GM23338 (cell line): ENCODE measurements at regions not wholly inside any gene's neighbourhood (a gene's known extent, or its start where the extent isn't known, plus 50 kb on each side); places are given as distances from the start of the nearest gene placed in this dataset.

Experiments
- CREB1 ChIP-seq: fragments of 250-450 bp; sonication (Bioruptor Pico); IDR thresholded peaks from 2 replicates; pipeline ENCODE4 v1.5.0; 2020; ENCODE audit warnings: low read depth, mild to moderate bottlenecking, moderate library complexity
- EZH2 ChIP-seq: fragments of 200-600 bp; sonication (generic); IDR thresholded peaks from one replicate; pipeline ENCODE4 v1.8.0; 2017; ENCODE audit warnings: antibody characterized with exemption, mild to moderate bottlenecking, low read depth; ENCODE audit not compliant: unreplicated experiment
- EZH2phosphoT487 ChIP-seq: fragments of 200-600 bp; sonication (generic); IDR thresholded peaks from one replicate; pipeline ENCODE4 v1.8.1; 2018; ENCODE audit warnings: antibody characterized with exemption; ENCODE audit not compliant: unreplicated experiment
- POLR2AphosphoS5 ChIP-seq: IDR thresholded peaks from 2 replicates; pipeline ENCODE4 v1.6.1; 2016; ENCODE audit warnings: antibody characterized with exemption, low read depth
- ZNF331 ChIP-seq: fragments of 250-450 bp; sonication (Bioruptor Pico); IDR thresholded peaks from 2 replicates; pipeline ENCODE4 v1.5.0; 2020; ENCODE audit warnings: low read depth, mild to moderate bottlenecking, moderate library complexity
- TF ChIP-seq, protein P1 (sequence below): fragments of 250-450 bp; sonication (Bioruptor Pico); IDR thresholded peaks from 2 replicates; pipeline ENCODE4 v1.5.0; 2020; ENCODE audit warnings: mild to moderate bottlenecking, moderate library complexity
- TF ChIP-seq, protein P2 (sequence below): IDR thresholded peaks from 2 replicates; pipeline ENCODE4 v1.6.1; 2016; ENCODE audit warnings: antibody characterized with exemption
- TF ChIP-seq, protein P3 (sequence below), 2 experiments: fragments of 200-600 bp in 1 of 2; sonication (generic) in 1 of 2; conservative IDR thresholded peaks; 2 replicates each; pipeline versions ENCODE4 v1.5.1 to v1.6.1; 2016 to 2017; ENCODE audit warnings: antibody characterized with exemption in 2 of 2, low read depth in 2 of 2, mild to moderate bottlenecking in 2 of 2, moderate library complexity in 1 of 2
- TF ChIP-seq, protein P4 (sequence below): IDR thresholded peaks from one replicate; pipeline ENCODE4 v1.6.1; 2018; ENCODE audit warnings: antibody characterized with exemption; ENCODE audit not compliant: unreplicated experiment

DNA sequence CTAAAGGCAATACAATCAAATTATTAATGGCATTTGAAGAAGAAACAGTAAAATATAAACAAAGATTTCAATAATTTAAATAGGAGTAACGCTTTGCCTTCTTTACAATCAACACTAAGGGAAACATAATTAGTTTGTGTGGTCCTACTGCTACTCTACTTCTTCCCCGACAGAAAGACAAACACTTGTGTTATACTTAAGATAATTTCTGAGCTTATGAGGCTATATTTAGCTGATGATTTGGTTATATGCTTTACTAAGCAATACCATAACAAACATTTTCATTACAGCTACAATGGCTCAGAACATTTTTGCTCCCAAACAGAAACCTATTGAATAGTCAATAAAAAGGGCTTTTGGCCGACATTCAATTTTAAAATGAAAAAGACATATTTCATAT lies 1217.2 kb upstream of the GJE1 start (continued):
- TF ChIP-seq, protein P1, sequence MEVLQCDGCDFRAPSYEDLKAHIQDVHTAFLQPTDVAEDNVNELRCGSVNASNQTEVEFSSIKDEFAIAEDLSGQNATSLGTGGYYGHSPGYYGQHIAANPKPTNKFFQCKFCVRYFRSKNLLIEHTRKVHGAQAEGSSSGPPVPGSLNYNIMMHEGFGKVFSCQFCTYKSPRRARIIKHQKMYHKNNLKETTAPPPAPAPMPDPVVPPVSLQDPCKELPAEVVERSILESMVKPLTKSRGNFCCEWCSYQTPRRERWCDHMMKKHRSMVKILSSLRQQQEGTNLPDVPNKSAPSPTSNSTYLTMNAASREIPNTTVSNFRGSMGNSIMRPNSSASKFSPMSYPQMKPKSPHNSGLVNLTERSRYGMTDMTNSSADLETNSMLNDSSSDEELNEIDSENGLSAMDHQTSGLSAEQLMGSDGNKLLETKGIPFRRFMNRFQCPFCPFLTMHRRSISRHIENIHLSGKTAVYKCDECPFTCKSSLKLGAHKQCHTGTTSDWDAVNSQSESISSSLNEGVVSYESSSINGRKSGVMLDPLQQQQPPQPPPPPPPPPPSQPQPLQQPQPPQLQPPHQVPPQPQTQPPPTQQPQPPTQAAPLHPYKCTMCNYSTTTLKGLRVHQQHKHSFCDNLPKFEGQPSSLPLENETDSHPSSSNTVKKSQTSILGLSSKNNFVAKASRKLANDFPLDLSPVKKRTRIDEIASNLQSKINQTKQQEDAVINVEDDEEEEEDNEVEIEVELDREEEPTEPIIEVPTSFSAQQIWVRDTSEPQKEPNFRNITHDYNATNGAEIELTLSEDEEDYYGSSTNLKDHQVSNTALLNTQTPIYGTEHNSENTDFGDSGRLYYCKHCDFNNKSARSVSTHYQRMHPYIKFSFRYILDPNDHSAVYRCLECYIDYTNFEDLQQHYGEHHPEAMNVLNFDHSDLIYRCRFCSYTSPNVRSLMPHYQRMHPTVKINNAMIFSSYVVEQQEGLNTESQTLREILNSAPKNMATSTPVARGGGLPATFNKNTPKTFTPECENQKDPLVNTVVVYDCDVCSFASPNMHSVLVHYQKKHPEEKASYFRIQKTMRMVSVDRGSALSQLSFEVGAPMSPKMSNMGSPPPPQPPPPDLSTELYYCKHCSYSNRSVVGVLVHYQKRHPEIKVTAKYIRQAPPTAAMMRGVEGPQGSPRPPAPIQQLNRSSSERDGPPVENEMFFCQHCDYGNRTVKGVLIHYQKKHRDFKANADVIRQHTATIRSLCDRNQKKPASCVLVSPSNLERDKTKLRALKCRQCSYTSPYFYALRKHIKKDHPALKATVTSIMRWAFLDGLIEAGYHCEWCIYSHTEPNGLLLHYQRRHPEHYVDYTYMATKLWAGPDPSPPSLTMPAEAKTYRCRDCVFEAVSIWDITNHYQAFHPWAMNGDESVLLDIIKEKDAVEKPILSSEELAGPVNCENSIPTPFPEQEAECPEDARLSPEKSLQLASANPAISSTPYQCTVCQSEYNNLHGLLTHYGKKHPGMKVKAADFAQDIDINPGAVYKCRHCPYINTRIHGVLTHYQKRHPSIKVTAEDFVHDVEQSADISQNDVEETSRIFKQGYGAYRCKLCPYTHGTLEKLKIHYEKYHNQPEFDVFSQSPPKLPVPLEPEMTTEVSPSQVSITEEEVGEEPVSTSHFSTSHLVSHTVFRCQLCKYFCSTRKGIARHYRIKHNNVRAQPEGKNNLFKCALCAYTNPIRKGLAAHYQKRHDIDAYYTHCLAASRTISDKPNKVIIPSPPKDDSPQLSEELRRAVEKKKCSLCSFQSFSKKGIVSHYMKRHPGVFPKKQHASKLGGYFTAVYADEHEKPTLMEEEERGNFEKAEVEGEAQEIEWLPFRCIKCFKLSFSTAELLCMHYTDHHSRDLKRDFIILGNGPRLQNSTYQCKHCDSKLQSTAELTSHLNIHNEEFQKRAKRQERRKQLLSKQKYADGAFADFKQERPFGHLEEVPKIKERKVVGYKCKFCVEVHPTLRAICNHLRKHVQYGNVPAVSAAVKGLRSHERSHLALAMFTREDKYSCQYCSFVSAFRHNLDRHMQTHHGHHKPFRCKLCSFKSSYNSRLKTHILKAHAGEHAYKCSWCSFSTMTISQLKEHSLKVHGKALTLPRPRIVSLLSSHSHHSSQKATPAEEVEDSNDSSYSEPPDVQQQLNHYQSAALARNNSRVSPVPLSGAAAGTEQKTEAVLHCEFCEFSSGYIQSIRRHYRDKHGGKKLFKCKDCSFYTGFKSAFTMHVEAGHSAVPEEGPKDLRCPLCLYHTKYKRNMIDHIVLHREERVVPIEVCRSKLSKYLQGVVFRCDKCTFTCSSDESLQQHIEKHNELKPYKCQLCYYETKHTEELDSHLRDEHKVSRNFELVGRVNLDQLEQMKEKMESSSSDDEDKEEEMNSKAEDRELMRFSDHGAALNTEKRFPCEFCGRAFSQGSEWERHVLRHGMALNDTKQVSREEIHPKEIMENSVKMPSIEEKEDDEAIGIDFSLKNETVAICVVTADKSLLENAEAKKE (CRISPR knock-in tag) = no peak
- TF ChIP-seq, protein P2, sequence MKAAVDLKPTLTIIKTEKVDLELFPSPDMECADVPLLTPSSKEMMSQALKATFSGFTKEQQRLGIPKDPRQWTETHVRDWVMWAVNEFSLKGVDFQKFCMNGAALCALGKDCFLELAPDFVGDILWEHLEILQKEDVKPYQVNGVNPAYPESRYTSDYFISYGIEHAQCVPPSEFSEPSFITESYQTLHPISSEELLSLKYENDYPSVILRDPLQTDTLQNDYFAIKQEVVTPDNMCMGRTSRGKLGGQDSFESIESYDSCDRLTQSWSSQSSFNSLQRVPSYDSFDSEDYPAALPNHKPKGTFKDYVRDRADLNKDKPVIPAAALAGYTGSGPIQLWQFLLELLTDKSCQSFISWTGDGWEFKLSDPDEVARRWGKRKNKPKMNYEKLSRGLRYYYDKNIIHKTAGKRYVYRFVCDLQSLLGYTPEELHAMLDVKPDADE = no peak
- TF ChIP-seq EZH2phosphoT487 (no peak), CREB1 (CRISPR knock-in tag) (no peak), POLR2AphosphoS5 (no peak), EZH2 (no peak), ZNF331 (CRISPR knock-in tag) (no peak)
- TF ChIP-seq, protein P3, sequence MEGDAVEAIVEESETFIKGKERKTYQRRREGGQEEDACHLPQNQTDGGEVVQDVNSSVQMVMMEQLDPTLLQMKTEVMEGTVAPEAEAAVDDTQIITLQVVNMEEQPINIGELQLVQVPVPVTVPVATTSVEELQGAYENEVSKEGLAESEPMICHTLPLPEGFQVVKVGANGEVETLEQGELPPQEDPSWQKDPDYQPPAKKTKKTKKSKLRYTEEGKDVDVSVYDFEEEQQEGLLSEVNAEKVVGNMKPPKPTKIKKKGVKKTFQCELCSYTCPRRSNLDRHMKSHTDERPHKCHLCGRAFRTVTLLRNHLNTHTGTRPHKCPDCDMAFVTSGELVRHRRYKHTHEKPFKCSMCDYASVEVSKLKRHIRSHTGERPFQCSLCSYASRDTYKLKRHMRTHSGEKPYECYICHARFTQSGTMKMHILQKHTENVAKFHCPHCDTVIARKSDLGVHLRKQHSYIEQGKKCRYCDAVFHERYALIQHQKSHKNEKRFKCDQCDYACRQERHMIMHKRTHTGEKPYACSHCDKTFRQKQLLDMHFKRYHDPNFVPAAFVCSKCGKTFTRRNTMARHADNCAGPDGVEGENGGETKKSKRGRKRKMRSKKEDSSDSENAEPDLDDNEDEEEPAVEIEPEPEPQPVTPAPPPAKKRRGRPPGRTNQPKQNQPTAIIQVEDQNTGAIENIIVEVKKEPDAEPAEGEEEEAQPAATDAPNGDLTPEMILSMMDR (conservative IDR thresholded peaks at IDR 0.05; ENCODE audit: low read depth in 2 of 2) = no peak
- TF ChIP-seq, protein P4, sequence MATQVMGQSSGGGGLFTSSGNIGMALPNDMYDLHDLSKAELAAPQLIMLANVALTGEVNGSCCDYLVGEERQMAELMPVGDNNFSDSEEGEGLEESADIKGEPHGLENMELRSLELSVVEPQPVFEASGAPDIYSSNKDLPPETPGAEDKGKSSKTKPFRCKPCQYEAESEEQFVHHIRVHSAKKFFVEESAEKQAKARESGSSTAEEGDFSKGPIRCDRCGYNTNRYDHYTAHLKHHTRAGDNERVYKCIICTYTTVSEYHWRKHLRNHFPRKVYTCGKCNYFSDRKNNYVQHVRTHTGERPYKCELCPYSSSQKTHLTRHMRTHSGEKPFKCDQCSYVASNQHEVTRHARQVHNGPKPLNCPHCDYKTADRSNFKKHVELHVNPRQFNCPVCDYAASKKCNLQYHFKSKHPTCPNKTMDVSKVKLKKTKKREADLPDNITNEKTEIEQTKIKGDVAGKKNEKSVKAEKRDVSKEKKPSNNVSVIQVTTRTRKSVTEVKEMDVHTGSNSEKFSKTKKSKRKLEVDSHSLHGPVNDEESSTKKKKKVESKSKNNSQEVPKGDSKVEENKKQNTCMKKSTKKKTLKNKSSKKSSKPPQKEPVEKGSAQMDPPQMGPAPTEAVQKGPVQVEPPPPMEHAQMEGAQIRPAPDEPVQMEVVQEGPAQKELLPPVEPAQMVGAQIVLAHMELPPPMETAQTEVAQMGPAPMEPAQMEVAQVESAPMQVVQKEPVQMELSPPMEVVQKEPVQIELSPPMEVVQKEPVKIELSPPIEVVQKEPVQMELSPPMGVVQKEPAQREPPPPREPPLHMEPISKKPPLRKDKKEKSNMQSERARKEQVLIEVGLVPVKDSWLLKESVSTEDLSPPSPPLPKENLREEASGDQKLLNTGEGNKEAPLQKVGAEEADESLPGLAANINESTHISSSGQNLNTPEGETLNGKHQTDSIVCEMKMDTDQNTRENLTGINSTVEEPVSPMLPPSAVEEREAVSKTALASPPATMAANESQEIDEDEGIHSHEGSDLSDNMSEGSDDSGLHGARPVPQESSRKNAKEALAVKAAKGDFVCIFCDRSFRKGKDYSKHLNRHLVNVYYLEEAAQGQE = no peak
